Transverse colon (tissue), 4 donors: ENCODE measurements at regions not wholly inside any gene's neighbourhood (a gene's known extent, or its start where the extent isn't known, plus 50 kb on each side); places are given as distances from the start of the nearest gene placed in this dataset.

Experiments
- DNase-seq: peaks from one replicate; pipeline ENCODE4 v3.0.0-alpha.2; 2019
- H3K27ac ChIP-seq, 4 donors: fragments of 200-600 bp; sonication (generic); 2 replicates each; pipeline ENCODE4 v1.5.1; 2016 to 2018; ENCODE audit warnings: inconsistent platforms in 4 of 4
- H3K27me3 ChIP-seq: fragments of 200-600 bp; sonication (generic); 2 replicates; pipeline ENCODE4 v1.5.1; 2017; ENCODE audit warnings: inconsistent platforms
- H3K36me3 ChIP-seq, 4 donors: fragments of 200-600 bp; sonication (generic); 2 replicates each; pipeline ENCODE4 v1.5.1; 2017 to 2019; ENCODE audit warnings: inconsistent platforms in 4 of 4
- H3K4me1 ChIP-seq, 4 donors: fragments of 200-600 bp; sonication (generic); 2 replicates each; pipeline ENCODE4 v1.5.1; 2017 to 2020; ENCODE audit warnings: inconsistent platforms in 4 of 4
- H3K4me3 ChIP-seq, 4 donors: fragments of 200-600 bp; sonication (generic); 1 replicate in 1 of 4; 2 replicates in 3 of 4; pipeline versions ENCODE4 v1.5.1 to v1.6.1; 2017 to 2019; ENCODE audit warnings: inconsistent platforms in 4 of 4
- H3K9me3 ChIP-seq, 2 donors: fragments of 200-600 bp; sonication (generic); 2 replicates each; pipeline ENCODE4 v1.5.1; 2017 to 2019; ENCODE audit warnings: inconsistent platforms in 2 of 2
- EP300 ChIP-seq: sonication (generic); formaldehyde crosslinking; IDR thresholded peaks from one replicate; pipeline ENCODE4 v1.6.1; 2017; ENCODE audit warnings: antibody characterized with exemption, low read depth
- POLR2A ChIP-seq: fragments of 450-650 bp; IDR thresholded peaks from one replicate; pipeline ENCODE4 v1.6.1; 2016; ENCODE audit warnings: antibody characterized with exemption, mild to moderate bottlenecking, moderate library complexity
- POLR2AphosphoS5 ChIP-seq, 3 donors: sonication (generic); formaldehyde crosslinking; IDR thresholded peaks; one replicate each; pipeline ENCODE4 v1.6.1; 2016; ENCODE audit warnings: antibody characterized with exemption in 3 of 3
- WGBS, 2 donors: methylation state at CpG; one replicate each; pipeline ENCODE4 v1.1.5; 2018; ENCODE audit warnings: low coverage in 1 of 2; 5-methylcytosine and 5-hydroxymethylcytosine counted together
- in situ Hi-C, 4 donors: fragments of 200-750 bp; cut with MboI; loops; one replicate each; pipeline versions ENCODE4 v1.15.0 to v1.15.1; 2017; ENCODE audit warnings: low sequenced_read_pairs in 3 of 4, low pct_ligation_motif_present in 1 of 4, low pct_unique_long_range_greater_than_20kb in 1 of 4
- intact Hi-C: fragments of 100-400 bp; cut with DNase I; formaldehyde crosslinking; loops from one replicate; pipeline ENCODE4 v1.15.1; 2023; ENCODE audit warnings: low total_unique reads
- TF ChIP-seq, protein P1 (sequence below), 5 experiments: fragments of 200-600 bp in 3 of 5; fragments of 450-650 bp in 2 of 5; sonication (generic) in 3 of 5; IDR thresholded peaks; 1 replicate in 2 of 5; 2 replicates in 3 of 5; pipeline ENCODE4 v1.5.1; 2016 to 2017; ENCODE audit warnings: antibody characterized with exemption in 5 of 5, inconsistent platforms in 3 of 5, mild to moderate bottlenecking in 2 of 5, moderate library complexity in 1 of 5

DNA sequence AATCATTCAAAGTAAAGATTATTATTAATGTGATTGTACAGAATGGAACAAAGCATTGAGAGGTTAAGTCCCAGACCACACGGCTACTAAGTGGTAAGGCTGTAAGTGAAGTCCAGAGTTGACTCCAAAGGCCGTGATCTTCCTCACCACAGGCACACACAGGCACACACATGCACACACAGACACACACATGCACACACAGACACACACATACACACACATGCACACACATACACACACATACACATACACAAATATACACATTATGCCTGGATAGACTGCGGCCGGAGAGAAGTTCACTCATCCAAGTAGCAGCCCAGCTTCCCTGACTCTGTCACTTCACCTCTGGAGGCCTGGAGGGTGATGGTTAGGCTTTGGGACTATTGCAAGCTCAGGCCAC, 121.9 kb downstream of the HLX start:
- Histone ChIP-seq H3K36me3 (no peaks in the 10 kb centered on the region), H3K27me3 (no peaks in the 10 kb centered on the region), H3K4me3 (no peak overlapping the region), H3K9me3 (no peaks in the 10 kb centered on the region), H3K27ac (no peak overlapping the region), H3K4me1 (no peaks in the 10 kb centered on the region)
- intact Hi-C loops (no loop called here), in situ Hi-C loops (no loop called here)
- no peak for DNase-seq
- no peak for TF ChIP-seq EP300
- TF ChIP-seq POLR2AphosphoS5 (IDR thresholded peaks at IDR 0.05), result no peak
- no peak for TF ChIP-seq POLR2A
- TF ChIP-seq, protein P1, sequence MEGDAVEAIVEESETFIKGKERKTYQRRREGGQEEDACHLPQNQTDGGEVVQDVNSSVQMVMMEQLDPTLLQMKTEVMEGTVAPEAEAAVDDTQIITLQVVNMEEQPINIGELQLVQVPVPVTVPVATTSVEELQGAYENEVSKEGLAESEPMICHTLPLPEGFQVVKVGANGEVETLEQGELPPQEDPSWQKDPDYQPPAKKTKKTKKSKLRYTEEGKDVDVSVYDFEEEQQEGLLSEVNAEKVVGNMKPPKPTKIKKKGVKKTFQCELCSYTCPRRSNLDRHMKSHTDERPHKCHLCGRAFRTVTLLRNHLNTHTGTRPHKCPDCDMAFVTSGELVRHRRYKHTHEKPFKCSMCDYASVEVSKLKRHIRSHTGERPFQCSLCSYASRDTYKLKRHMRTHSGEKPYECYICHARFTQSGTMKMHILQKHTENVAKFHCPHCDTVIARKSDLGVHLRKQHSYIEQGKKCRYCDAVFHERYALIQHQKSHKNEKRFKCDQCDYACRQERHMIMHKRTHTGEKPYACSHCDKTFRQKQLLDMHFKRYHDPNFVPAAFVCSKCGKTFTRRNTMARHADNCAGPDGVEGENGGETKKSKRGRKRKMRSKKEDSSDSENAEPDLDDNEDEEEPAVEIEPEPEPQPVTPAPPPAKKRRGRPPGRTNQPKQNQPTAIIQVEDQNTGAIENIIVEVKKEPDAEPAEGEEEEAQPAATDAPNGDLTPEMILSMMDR (IDR thresholded peaks at IDR 0.05), result no peak
- 80 to 92% methylated on average over 1 to 4 of the region's 4 CpGs for WGBS, 2 donors

DNA sequence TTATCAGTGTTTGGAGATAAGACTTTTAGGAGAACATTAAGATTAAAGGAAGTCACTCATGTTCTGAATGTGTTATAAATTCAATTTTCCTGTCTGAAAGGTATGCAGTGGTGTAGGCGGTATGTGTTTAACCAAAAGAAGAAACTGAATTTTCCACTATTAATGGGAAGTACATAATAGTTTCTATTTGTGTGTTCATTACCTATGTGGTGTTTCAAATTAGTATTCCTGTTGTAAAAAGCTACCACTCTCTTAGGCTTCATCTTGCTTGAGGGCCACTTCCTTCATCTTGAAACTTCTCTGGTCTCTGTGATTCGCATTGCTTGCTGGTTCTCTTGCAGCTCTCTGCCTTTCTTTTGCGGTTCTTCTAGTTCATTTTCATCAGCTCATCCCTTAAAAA, 123.4 kb downstream of the HLX start:
- H3K4me3 ChIP-seq, result no peak overlapping the region
- DNase-seq, result no peak
- intact Hi-C loops, result no loop called here
- TF ChIP-seq, protein P1 (IDR thresholded peaks at IDR 0.05), result no peak
- no peak for TF ChIP-seq POLR2A
- TF ChIP-seq POLR2AphosphoS5 (IDR thresholded peaks at IDR 0.05), result no peak
- TF ChIP-seq EP300, result no peak
- 89 to 94% methylated on average over 3 of the region's 3 CpGs for WGBS, 2 donors
- no peaks in the 10 kb centered on the region for H3K9me3 ChIP-seq
- H3K36me3 ChIP-seq, result no peaks in the 10 kb centered on the region
- H3K27me3 ChIP-seq, result no peaks in the 10 kb centered on the region
- no peak overlapping the region for H3K27ac ChIP-seq
- H3K4me1 ChIP-seq, result no peaks in the 10 kb centered on the region
- in situ Hi-C loops, result no loop called here

DNA sequence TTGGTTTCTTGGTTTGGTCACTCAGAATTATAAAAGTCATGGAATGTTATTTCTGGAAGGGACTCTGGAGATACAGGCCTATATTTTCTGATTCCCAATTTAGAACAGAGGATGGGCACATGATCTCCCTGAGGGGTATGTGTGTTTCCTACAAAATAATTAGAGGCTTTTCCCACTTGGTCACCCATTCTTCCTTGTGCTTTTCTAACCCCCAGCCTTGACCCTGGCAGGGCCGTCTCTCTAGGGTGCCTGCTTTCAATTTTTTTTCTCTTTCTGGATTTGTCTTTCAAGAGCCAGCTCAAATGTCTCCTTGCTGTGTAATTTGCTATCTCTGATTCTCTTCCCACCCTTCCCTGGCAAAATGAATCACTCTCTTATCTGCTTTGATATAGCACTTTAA, 131.9 kb downstream of the HLX start:
- TF ChIP-seq EP300 (no peak), POLR2AphosphoS5 (IDR thresholded peaks at IDR 0.05) (no peak), POLR2A (no peak)
- TF ChIP-seq, protein P1 (IDR thresholded peaks at IDR 0.05), result no peak
- Histone ChIP-seq H3K27ac (no peak overlapping the region), H3K4me3 (no peak overlapping the region), H3K36me3 (no peaks in the 10 kb centered on the region), H3K27me3 (no peaks in the 10 kb centered on the region), H3K4me1 (no peaks in the 10 kb centered on the region), H3K9me3 (no peaks in the 10 kb centered on the region)
- intact Hi-C loops, result no loop called here
- in situ Hi-C loops, result no loop called here
- 54 to 70% methylated on average over 1 of the region's 1 CpG for WGBS, 2 donors
- DNase-seq, result no peak

DNA sequence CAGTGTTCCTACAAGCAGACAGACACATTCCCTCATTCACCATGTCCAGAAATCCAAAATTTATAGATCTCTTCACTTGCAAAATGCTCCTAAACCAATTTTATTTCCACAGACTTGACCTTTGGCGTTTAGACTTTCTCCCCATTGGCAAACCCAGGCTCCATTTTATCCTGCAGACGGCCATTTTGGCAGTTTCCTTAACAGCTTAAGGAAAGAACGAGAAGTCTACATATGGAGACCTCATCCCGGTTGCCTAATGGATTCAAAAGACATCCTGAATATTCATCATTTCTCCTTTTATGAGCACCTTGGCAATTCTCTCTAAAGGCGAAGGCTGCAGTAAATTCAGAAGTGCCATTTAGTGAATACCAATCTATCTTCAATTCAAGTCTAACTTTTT, 132.9 kb downstream of the HLX start:
- intact Hi-C loops, result no loop called here
- no peak for DNase-seq
- TF ChIP-seq POLR2A, result no peak
- no peak for TF ChIP-seq POLR2AphosphoS5 (IDR thresholded peaks at IDR 0.05)
- no peak for TF ChIP-seq EP300
- TF ChIP-seq, protein P1 (IDR thresholded peaks at IDR 0.05), result no peak
- in situ Hi-C loops, result no loop called here
- H3K4me1 ChIP-seq, result no peaks in the 10 kb centered on the region
- H3K27me3 ChIP-seq, result no peaks in the 10 kb centered on the region
- H3K4me3 ChIP-seq, result no peak overlapping the region
- 85 to 87% methylated on average over 5 of the region's 5 CpGs for WGBS, 2 donors
- no peak overlapping the region for H3K27ac ChIP-seq
- H3K9me3 ChIP-seq, result no peaks in the 10 kb centered on the region
- H3K36me3 ChIP-seq, result no peaks in the 10 kb centered on the region
